ENCODE measurements at regions not wholly inside any gene's neighbourhood (a gene's known extent, or its start where the extent isn't known, plus 50 kb on each side); places are given as distances from the start of the nearest gene placed in this dataset.

- no peaks in the 10 kb centered on the region for H3K36me3 ChIP-seq (ENCODE audit: insufficient read depth, low read length)
- no peaks in the 10 kb centered on the region for H3K4me1 ChIP-seq (ENCODE audit: insufficient read depth, low read length, poor library complexity, severe bottlenecking)
- H3K9me3 ChIP-seq (ENCODE audit: low read length) = no peaks in the 10 kb centered on the region
- H4K20me1 ChIP-seq (ENCODE audit: insufficient read depth, low read length) = no peaks in the 10 kb centered on the region
- ChIA-PET POLR2A (no interaction called here), CTCF (ENCODE audit: unreplicated experiment) (no interaction called here)
- H3K79me2 ChIP-seq (ENCODE audit: insufficient read depth, low read depth, low read length) = no peaks in the 10 kb centered on the region
- DNase-seq (ENCODE audit: low spot score) = no peak
- TF ChIP-seq CTCF (conservative IDR thresholded peaks at IDR 0.05; ENCODE audit: low read length) (no peak), EZH2phosphoT487 (IDR thresholded peaks at IDR 0.05; ENCODE audit: borderline replicate concordance, low read depth, low read length) (no peak)
- no peaks in the 10 kb centered on the region for H3K9me2 ChIP-seq (ENCODE audit: insufficient read depth, low read length)
- H3K27ac ChIP-seq (ENCODE audit: low read depth, low read length, poor library complexity, severe bottlenecking) = no peak overlapping the region
- H2AFZ ChIP-seq (ENCODE audit: low read length) = no peak overlapping the region
- BruUV-seq (replicated peaks) = no TSS peak
- no peak overlapping the region for H3K4me3 ChIP-seq (ENCODE audit: low read depth, low read length, poor library complexity, severe bottlenecking)
- no peak overlapping the region for H3K4me2 ChIP-seq (ENCODE audit: low read length)
- intact Hi-C loops (cut with micrococcal nuclease; ENCODE audit: unreplicated experiment) = no loop called here
Observed at GRCh38 chr1:218501161-218501560, 156.0 kb downstream of the TGFB2 start.

GRCh38 chr1:218502383-218502782 lies 157.2 kb downstream of the TGFB2 start:
- H2AFZ ChIP-seq (ENCODE audit: low read length) = no peak overlapping the region
- no peak for TF ChIP-seq CTCF (conservative IDR thresholded peaks at IDR 0.05; ENCODE audit: low read length)
- no peak for TF ChIP-seq EZH2phosphoT487 (IDR thresholded peaks at IDR 0.05; ENCODE audit: borderline replicate concordance, low read depth, low read length)
- H3K4me1 ChIP-seq (ENCODE audit: insufficient read depth, low read length, poor library complexity, severe bottlenecking) = no peaks in the 10 kb centered on the region
- ChIA-PET POLR2A (interaction anchor here (1.0 kb wide), 1 partner anchor 8 kb away, joined by 3 read pairs; no protein-coding TSS in a partner anchor), CTCF (ENCODE audit: unreplicated experiment) (no interaction called here)
- no peak overlapping the region for H3K27ac ChIP-seq (ENCODE audit: low read depth, low read length, poor library complexity, severe bottlenecking)
- H3K79me2 ChIP-seq (ENCODE audit: insufficient read depth, low read depth, low read length) = no peaks in the 10 kb centered on the region
- H4K20me1 ChIP-seq (ENCODE audit: insufficient read depth, low read length) = no peaks in the 10 kb centered on the region
- no peak overlapping the region for H3K4me2 ChIP-seq (ENCODE audit: low read length)
- BruUV-seq (replicated peaks) = no TSS peak
- intact Hi-C loops (cut with micrococcal nuclease; ENCODE audit: unreplicated experiment) = no loop called here
- H3K4me3 ChIP-seq (ENCODE audit: low read depth, low read length, poor library complexity, severe bottlenecking) = no peak overlapping the region
- no peak for DNase-seq (ENCODE audit: low spot score)
- H3K36me3 ChIP-seq (ENCODE audit: insufficient read depth, low read length) = no peaks in the 10 kb centered on the region
- no peaks in the 10 kb centered on the region for H3K9me3 ChIP-seq (ENCODE audit: low read length)
- no peaks in the 10 kb centered on the region for H3K9me2 ChIP-seq (ENCODE audit: insufficient read depth, low read length)

- Histone ChIP-seq H3K4me1 (ENCODE audit: insufficient read depth, low read length, poor library complexity, severe bottlenecking) (no peaks in the 10 kb centered on the region), H3K9me2 (ENCODE audit: insufficient read depth, low read length) (no peaks in the 10 kb centered on the region), H4K20me1 (ENCODE audit: insufficient read depth, low read length) (no peaks in the 10 kb centered on the region), H3K36me3 (ENCODE audit: insufficient read depth, low read length) (no peaks in the 10 kb centered on the region), H3K27ac (ENCODE audit: low read depth, low read length, poor library complexity, severe bottlenecking) (no peak overlapping the region), H3K4me2 (ENCODE audit: low read length) (no peak overlapping the region), H2AFZ (ENCODE audit: low read length) (no peak overlapping the region), H3K4me3 (ENCODE audit: low read depth, low read length, poor library complexity, severe bottlenecking) (no peak overlapping the region), H3K9me3 (ENCODE audit: low read length) (no peaks in the 10 kb centered on the region), H3K79me2 (ENCODE audit: insufficient read depth, low read depth, low read length) (no peaks in the 10 kb centered on the region)
- POLR2A ChIA-PET = interaction anchor here (1.0 kb wide), 1 partner anchor 8 kb away, joined by 3 read pairs; no protein-coding TSS in a partner anchor
- CTCF ChIA-PET (ENCODE audit: unreplicated experiment) = no interaction called here
- intact Hi-C loops (cut with micrococcal nuclease; ENCODE audit: unreplicated experiment) = no loop called here
- DNase-seq (ENCODE audit: low spot score) = no peak
- TF ChIP-seq CTCF (conservative IDR thresholded peaks at IDR 0.05; ENCODE audit: low read length) (no peak), EZH2phosphoT487 (IDR thresholded peaks at IDR 0.05; ENCODE audit: borderline replicate concordance, low read depth, low read length) (no peak)
- no TSS peak for BruUV-seq (replicated peaks)
Observed at GRCh38 chr1:218503102-218503501, 158.0 kb downstream of the TGFB2 start.

Data from OCI-LY7 (cell line).